ENCODE measurements at regions not wholly inside any gene's neighbourhood (a gene's known extent, or its start where the extent isn't known, plus 50 kb on each side); places are given as distances from the start of the nearest gene placed in this dataset.
"Not testable (repeated sequence)": the region's sequence is repeated elsewhere in the genome, so short reads cannot be mapped to it uniquely, and the experiment has no call there.

DNA sequence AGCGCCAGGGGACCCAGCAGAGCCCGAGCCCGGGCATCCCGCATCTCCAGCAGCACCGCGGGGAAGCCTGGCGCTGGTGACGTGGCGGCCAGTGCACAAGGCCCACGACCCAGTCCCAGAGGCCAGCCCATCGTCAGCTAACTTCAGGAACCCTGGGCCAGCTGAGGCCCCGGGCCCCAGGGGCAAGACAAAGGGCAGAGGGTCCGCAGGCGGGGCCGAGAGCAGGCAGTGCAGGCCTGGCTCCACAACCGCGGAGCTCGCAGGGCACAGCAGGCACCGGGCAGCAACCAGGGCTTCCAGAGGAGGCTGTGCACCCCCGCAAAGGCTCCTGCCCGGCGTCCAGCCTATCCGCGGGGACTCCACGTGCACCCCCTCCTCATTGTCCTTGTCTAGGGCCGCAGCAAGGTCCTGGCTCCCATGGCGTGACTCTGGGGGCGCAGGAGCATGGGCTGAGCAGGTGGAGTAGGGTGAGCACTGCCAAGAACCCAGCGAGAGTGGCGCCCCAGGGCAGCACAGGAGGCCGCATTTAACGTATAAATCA is 352.5 kb downstream of the KCNJ18 start:
- H3K9me3 ChIP-seq; H3K27me3 ChIP-seq; intact Hi-C loops (cut with DNase I); H3K36me3 ChIP-seq; H3K4me3 ChIP-seq; H3K27ac ChIP-seq; H3K4me1 ChIP-seq; DNase-seq: not testable (repeated sequence)
- 89 to 90% methylated on average over 7 to 17 of the region's 32 CpGs for WGBS, 2 donors

DNA sequence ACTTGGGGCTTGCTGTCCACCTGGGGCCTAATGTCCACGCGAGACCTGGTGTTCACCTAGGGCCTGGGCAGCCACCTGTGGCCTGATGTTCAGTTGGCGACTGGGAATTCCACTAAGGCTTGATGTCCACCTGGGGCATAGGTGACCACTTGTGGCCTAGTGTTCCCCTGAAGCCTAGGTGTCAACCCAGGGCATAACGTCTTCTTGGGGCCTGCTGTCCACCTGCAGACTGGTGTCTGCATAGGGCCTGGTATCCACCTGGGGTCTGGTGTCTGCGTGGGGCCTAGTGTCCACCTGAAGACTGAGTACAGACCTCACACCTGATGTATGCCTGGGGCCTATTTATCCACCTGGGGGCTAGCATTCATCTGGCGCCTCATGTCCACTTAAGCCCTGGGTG is 355.2 kb downstream of the KCNJ18 start:
- H3K9me3 ChIP-seq; H3K27me3 ChIP-seq; H3K27ac ChIP-seq; intact Hi-C loops (cut with DNase I); H3K4me1 ChIP-seq; H3K36me3 ChIP-seq; DNase-seq; H3K4me3 ChIP-seq: not testable (repeated sequence)
- 75% methylated on average over 2 of the region's 6 CpGs; no CpG with 5 or more reads in 1 of the 2 donors for WGBS, 2 donors

DNA sequence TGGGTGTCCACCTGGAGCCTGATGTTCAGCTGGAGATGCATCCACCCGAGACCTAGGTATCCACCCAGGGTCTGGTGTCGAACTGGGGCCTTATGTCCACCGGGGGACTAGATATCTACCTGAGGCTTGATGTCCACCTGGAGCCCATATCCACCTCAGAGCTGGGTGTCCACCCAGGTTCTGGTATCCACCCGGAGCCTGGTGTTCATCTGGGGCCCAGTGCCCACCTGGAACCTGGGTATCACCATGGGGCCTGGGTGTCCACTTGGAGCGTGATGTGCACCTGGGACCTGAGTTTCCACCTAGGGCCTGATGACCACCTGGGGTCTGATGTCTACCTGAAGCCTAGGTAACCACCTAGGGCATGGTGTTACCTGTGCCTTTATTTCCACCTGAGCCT is 355.9 kb downstream of the KCNJ18 start:
- intact Hi-C loops (cut with DNase I); H3K36me3 ChIP-seq; H3K27me3 ChIP-seq; DNase-seq; H3K27ac ChIP-seq; H3K9me3 ChIP-seq; H3K4me3 ChIP-seq; H3K4me1 ChIP-seq: not testable (repeated sequence)
- 75% methylated on average over 2 of the region's 5 CpGs; no CpG with 5 or more reads in 1 of the 2 donors for WGBS, 2 donors

DNA sequence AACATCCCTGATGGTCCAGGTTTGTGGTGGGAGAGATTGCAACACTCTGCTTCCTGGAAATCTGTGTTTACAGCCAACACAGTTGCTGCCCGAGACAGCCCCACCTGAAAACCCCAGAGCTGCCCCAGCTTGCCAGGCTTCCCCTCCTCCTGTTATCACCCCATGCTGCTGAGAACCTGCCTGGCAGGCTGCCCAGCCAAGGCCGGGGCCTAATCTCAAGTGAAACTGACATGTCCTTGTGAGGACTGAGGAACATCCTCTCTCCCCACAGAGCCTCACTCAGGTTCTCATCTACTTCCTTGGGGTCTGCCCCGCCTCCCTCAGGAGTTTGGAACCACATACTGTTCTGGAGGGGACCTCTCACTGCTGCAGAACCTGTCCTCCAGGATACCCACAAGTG is 358.4 kb downstream of the KCNJ18 start:
- H3K4me1 ChIP-seq; DNase-seq; H3K36me3 ChIP-seq; H3K9me3 ChIP-seq; H3K4me3 ChIP-seq; intact Hi-C loops (cut with DNase I); H3K27me3 ChIP-seq; H3K27ac ChIP-seq: not testable (repeated sequence)
- 17 to 83% methylated on average over 1 to 2 of the region's 3 CpGs for WGBS, 2 donors

DNA sequence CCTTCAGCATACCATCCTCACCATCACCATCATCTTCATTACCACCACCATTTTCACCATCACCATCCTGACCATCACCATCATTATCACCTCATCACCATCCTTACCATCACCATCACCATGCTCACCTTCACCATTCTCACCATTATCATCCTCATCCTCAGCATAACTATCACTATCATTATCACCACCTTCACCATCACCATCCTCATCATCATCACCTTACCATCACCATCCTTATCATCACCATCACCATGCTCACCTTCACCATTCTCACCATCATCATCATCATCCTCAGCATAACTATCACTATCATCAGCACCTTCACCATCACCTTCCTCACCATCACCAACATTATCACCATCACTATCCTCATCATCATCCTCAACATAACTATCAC is 360.4 kb downstream of the KCNJ18 start:
- intact Hi-C loops (cut with DNase I); H3K27ac ChIP-seq; H3K4me1 ChIP-seq; H3K27me3 ChIP-seq; DNase-seq; H3K4me3 ChIP-seq; H3K36me3 ChIP-seq; H3K9me3 ChIP-seq: not testable (repeated sequence)

DNA sequence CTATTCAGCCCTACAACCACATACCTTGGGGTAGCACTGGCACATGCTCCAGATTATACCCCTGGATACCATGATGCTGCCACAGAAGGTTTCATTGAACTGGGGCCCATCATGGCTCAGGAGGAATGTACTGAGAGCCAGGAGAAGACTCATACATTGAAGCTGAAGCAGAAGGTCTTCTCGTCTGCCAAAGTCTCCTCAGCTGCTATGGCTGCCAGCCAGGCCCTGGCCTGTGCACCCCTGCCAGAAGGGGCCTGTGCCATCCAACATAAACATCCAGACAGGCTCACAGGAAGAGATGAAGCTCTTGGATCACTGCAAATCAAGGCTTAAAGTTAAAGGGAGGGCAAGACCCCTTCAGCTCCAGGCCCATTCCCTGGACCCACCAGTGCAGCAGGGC is 364.2 kb downstream of the KCNJ18 start:
- no CpG with 5 or more reads among the region's 1 CpG for WGBS, 2 donors
- H3K27ac ChIP-seq; intact Hi-C loops (cut with DNase I); H3K27me3 ChIP-seq; H3K36me3 ChIP-seq; H3K4me3 ChIP-seq; H3K9me3 ChIP-seq; H3K4me1 ChIP-seq; DNase-seq: not testable (repeated sequence)

DNA sequence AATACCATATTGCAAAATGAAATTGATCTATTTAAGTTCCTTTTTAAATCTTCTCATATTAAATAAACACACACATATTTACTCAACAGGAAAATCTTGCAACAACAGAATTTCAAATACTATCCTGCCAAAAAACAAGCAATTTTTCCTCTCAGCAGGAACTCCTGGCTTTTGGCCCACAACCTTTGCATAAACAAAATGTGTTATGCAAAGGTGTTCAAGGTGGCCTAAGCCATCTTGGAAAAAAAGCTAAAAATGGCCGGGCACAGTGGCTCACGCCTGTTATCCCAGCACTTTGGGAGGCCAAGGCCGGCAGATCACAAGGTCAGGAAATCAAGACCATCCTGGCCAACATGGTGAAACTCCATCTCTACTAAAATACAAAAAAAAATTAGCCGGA is 383.6 kb downstream of the KCNJ18 start:
- DNase-seq; H3K9me3 ChIP-seq; H3K4me1 ChIP-seq; H3K27me3 ChIP-seq; H3K27ac ChIP-seq; intact Hi-C loops (cut with DNase I); H3K36me3 ChIP-seq; H3K4me3 ChIP-seq: not testable (repeated sequence)
- WGBS, 2 donors = 79 to 80% methylated on average over 4 of the region's 4 CpGs

DNA sequence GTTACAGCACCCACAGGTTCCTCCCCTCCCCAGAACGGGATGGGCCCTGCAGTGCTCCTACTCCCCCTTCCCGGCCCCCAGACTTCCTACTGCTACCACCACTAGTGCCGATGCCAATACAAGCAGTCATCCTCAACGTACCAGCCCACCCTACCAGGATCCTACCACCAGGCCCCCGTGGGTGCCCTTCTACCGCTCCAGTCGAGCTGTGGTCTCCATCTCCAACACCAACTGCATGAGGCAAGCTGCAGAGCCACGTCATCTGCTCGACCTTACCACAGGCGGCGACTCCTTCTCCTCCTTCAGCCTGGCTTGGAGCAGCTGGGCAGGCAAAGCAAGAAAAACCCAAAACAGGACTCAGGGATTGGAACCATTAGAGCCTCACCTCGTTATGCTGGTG is 396.3 kb downstream of the KCNJ18 start:
- H3K4me3 ChIP-seq = not testable (repeated sequence)
- WGBS, 2 donors = 74 to 76% methylated on average over 7 to 9 of the region's 12 CpGs

DNA sequence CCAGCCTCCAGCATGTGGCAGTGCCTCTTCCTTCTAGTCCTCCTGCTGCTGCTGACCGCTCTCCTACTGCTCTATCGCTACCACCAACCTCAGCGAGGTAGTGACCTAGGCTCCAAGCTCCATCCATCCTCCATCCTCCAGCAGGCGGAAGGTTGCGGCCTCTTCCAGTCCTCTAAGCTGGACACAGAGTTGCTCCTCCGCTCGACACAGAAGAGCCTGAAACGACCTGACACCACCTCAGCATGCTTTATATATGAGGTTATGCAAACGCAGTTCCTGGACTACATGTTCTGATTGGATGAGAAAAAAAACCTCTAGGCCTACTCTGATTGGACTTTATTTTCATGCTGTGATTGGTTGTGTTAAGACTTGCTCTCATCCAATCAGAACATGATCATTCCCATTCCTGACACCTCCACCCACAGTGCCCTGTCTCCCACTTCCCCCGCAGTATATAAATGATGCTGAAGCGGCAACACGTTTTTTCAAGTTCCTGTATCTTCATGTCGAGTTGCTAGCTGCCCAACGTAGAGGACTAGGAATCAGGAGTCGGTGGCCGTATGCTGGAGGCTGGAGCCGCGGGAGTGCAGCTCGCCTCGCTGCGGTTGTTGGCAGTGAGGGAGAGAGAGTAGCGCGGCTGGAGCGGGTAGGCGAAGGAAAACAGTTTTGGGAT is 398.1 kb downstream of the KCNJ18 start:
- Histone ChIP-seq H3K4me3 (no peak overlapping the region), H3K27ac (no peak overlapping the region), H3K36me3 (no peaks in the 10 kb centered on the region), H3K27me3 (no peaks in the 10 kb centered on the region), H3K9me3 (no peaks in the 10 kb centered on the region), H3K4me1 (no peaks in the 10 kb centered on the region)
- TF ChIP-seq, protein P1, sequence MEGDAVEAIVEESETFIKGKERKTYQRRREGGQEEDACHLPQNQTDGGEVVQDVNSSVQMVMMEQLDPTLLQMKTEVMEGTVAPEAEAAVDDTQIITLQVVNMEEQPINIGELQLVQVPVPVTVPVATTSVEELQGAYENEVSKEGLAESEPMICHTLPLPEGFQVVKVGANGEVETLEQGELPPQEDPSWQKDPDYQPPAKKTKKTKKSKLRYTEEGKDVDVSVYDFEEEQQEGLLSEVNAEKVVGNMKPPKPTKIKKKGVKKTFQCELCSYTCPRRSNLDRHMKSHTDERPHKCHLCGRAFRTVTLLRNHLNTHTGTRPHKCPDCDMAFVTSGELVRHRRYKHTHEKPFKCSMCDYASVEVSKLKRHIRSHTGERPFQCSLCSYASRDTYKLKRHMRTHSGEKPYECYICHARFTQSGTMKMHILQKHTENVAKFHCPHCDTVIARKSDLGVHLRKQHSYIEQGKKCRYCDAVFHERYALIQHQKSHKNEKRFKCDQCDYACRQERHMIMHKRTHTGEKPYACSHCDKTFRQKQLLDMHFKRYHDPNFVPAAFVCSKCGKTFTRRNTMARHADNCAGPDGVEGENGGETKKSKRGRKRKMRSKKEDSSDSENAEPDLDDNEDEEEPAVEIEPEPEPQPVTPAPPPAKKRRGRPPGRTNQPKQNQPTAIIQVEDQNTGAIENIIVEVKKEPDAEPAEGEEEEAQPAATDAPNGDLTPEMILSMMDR (IDR thresholded peaks at IDR 0.05) = no peak
- TF ChIP-seq POLR2A (IDR thresholded peaks at IDR 0.05) = no peak
- 78 to 89% methylated on average over 19 to 24 of the region's 25 CpGs for WGBS, 2 donors
- intact Hi-C loops (cut with DNase I) = no loop called here
- no peak for DNase-seq

More for the DNA sequence above, 396.3 kb downstream of the KCNJ18 start:
- DNase-seq; H3K27me3 ChIP-seq; H3K27ac ChIP-seq; H3K36me3 ChIP-seq; H3K9me3 ChIP-seq; intact Hi-C loops (cut with DNase I); H3K4me1 ChIP-seq: not testable (repeated sequence)

DNA sequence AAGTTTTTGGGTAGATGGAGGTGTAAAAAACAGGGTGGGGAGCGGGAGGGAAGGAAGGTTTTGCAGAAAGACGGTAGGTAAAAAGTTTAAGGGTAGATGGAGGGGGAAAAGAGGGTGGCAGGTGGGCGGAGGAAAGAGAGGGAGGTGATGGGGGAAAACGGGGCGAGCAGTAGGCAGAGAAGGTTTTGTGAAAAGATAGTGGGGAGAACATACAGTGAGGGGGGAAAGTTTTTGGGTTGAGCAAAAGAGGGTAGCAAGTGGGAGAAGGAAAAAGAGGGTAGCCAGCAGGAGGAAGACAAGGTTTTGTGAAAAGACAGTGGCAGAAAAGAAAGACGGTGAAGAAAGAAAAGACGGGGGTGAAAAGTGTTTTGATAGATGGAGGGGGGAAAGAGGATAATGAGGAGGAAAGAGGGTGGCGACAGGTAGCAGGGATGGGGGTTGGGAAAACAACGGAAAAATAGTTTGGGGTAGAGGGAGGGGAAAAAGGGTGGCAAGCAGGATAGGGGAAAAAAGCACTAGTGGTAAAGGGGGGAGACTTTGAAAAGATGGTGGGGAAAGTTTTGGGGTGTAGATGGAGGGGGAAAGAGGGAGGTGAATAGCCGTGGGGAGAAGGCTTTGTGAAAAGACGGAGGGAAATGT is 398.8 kb downstream of the KCNJ18 start:
- H3K4me1 ChIP-seq; intact Hi-C loops (cut with DNase I); H3K9me3 ChIP-seq; DNase-seq; H3K4me3 ChIP-seq; H3K27me3 ChIP-seq; H3K27ac ChIP-seq; H3K36me3 ChIP-seq: not testable (repeated sequence)
- WGBS, 2 donors = 79 to 86% methylated on average over 11 of the region's 11 CpGs

DNA sequence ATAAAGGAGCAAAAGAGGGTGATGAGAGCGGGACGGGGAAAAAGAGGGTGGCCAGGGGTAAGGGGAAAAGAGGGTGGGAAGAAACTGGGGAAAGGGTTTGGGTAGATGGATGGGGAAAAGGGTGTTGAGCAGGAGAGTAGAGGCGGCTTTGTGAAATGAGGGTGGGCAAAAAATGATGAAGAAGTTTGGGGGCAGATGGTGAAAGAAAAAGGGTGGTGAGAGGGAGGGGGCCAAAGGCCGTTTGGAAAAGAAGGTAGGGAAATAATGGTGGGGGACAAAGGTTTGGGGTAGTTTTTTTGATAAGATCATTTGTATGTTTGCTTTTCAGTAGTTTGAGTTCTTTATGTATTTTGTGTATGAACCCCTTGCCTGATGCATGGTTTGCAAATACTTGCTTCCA is 399.5 kb downstream of the KCNJ18 start:
- H3K27ac ChIP-seq; DNase-seq; intact Hi-C loops (cut with DNase I); H3K27me3 ChIP-seq; H3K36me3 ChIP-seq; H3K4me3 ChIP-seq; H3K4me1 ChIP-seq; H3K9me3 ChIP-seq: not testable (repeated sequence)
- WGBS, 2 donors = 65 to 80% methylated on average over 2 to 4 of the region's 4 CpGs

DNA sequence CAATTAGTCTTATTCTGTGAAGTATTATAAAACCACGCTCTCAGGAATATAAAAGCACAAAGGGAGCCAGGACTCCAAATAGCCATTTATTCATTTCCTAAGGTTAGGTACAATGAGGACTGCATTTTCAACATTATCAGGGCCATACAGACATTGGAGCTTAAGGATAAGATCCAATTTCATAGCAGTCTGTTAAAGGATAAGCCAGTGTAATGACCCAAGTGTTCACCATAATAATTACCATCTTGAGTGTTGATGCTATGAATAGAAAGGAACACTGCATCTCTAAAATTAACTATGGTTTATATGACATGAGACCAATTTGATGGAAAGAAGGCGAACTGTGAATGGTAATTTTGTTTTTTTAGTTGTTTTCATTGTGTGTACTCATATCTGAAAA is 403.1 kb downstream of the KCNJ18 start:
- 40 to 47% methylated on average over 2 of the region's 2 CpGs for WGBS, 2 donors
- H3K36me3 ChIP-seq; H3K27ac ChIP-seq; DNase-seq; H3K27me3 ChIP-seq; H3K9me3 ChIP-seq; intact Hi-C loops (cut with DNase I); H3K4me3 ChIP-seq; H3K4me1 ChIP-seq: not testable (repeated sequence)

Measured in esophagus squamous epithelium (tissue), 5 donors.